Glomerular visceral epithelial cell (primary cell): ENCODE measurements at regions not wholly inside any gene's neighbourhood (a gene's known extent, or its start where the extent isn't known, plus 50 kb on each side); places are given as distances from the start of the nearest gene placed in this dataset.

Experiments
- DNase-seq: peaks from one replicate; pipeline ENCODE4 v3.0.0-alpha.2; 2016; ENCODE audit errors: extremely low spot score

DNA sequence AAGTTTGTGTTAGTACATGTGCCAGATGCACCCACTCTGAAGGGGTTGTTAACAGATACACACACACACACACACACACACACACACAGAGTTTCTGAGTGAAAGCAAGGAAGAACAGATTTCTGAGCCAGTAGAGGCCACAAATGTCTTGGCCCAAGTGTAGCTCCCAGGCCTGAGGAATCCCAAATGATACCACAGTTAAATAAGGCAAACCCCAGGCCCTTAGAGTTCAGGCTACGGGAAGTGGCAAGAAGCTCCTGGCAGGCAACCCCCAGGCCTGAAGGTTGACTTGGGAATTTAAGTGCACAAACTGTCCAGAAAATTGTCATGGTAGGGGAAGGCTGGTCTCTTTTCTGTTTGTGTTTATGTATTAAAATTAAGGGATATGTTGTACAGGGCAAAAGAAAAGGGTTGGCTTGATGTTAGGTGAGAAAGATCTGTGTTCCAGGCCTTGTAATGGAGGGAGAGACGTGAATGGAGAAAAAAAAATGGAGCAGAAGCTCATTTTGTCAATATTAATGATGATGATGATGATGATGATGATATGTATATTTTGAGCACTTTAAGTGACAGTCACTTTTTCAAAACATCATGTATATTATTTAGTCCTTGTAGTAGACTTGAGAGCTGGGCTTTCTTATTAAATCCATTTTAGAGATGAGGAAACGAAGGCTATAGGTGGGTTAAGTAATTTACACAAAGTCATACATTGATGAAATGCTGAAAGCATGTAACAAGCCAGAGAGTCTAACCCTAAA is 317.0 kb upstream of the JAG1 start:
- no peak for DNase-seq

- DNase-seq: no peak
Measured at GRCh38 chr20:10992731-10993130, 318.9 kb upstream of the JAG1 start.

- no peak for DNase-seq
Measured at GRCh38 chr20:10994991-10995700, 321.3 kb upstream of the JAG1 start.

DNA sequence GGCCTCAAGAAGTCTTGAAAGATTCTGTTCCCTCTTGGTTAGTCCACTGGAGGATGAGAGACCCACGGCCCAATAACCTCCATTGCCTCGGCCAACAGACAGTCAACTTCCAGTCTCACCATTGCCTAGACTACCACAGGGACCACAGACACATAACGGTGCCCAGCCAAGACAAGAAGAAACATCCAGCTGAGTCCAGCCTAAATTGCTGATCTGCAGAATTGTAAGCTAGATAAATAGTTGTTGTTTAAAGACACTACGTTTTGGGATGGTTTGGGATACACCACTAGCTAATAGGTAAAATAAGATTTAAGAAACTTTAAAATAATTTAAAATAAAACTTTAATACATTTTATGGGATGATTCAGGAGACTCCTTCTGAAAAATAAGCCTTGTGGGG is 324.7 kb upstream of the JAG1 start:
- DNase-seq: no peak

DNA sequence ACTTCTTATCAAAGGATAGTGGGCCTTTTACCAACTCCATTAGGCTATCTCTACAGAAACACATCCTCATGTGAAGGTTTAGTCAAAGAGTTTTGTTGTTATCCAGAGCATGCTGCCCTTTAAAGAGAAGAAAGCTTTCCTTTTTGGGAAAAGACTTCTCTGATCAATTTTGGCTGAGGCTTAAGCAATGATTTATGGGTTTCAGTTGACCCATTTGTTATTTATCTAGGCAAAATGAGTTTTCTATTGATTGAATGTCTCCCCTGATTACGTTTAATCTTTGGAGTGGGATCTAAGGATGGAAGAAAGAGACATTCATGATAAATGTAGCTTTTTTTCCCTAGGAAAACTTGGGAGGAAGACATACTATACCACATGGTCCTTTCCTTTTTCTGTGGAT is 326.6 kb upstream of the JAG1 start:
- DNase-seq: no peak

DNA sequence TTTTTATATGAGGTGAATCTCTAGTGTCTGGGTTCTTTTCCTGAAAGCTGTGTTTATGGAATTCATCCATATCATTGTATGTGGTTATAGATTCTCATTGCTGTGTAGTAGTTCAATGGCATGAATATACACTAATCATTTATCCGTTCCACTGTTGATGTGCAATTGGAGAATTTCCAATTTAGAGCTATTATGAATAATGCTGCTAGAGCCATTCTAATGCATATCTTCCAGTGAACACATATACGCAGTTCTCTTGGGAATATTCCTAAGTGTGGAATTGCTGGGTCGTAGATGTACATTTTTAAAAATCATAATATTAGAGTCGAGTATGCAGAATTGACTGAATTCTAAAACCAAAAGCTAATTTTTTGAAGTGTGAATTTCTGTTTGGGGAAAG is 327.5 kb upstream of the JAG1 start:
- no peak for DNase-seq

- DNase-seq: peak; percentile 92
Measured at GRCh38 chr20:11001764-11002540, 328.2 kb upstream of the JAG1 start.

- DNase-seq: no peak
Measured at GRCh38 chr20:11003341-11003740, 329.5 kb upstream of the JAG1 start.

DNA sequence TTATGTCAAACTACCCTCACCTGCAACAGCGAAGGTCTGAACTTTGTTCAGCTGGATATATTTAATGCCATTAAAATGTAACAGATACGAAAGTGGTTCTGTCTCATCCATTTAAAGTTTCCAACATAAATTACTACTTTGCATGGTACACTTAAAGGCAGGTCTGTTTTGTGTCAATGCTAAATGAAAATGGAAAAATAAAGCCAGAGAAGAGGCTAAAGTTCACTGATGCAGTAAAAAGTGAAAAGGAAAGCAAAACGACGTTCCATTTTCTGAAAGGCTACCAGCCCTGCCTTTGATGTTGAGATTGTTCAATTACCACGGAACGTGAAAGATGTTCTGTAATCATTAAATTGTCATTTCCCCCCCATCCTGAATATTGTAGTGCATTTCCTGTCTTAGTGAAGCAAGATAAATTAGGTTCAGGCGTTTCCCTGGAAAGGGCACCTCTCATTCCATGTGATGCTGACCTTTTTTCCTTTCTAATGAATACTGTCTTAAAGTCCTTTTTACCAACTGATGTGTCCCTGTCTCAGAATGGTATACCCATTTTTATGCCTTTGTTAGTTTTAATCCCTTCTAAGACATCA is 334.7 kb upstream of the JAG1 start:
- no peak for DNase-seq

DNA sequence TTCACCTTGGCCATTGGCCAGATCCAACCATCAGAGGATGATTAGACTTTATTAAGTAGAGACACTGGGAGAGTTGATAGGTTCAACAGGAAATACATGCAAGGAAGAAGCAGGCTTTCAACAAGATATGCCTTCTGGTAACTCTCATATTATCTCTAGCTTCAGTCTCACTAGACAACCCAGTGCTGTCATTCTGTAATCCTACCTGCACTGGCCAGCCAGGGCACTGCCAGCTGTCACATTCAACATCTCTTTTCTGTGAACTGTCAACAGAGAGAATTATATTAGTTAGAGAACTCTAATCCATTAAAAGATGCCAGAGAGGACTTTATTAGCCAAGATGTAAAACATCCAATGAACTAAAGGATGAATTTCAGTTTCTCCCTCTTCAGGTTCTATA is 337.9 kb upstream of the JAG1 start:
- no peak for DNase-seq

DNA sequence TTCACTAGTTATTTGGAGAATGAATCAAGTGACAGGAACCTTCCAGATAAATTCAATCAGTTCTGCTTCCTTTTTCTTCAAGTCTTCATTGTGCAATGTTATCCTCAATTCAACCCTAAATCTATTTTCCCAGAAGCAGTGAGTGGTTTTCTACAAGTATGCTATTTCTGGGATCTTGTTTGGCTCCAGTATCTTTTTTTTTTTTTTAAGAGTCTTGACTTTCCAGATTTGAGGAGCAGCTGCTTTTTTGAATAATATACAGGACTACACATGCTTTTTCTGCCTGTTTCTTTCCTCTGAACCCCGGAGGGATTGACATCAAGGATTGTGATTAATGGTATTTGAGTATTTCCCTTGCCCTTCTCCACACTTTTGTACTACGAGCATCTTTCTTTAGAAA is 339.2 kb upstream of the JAG1 start:
- DNase-seq: no peak

GRCh38 chr20:11013801-11014200 is 340.0 kb upstream of the JAG1 start:
- no peak for DNase-seq

DNA sequence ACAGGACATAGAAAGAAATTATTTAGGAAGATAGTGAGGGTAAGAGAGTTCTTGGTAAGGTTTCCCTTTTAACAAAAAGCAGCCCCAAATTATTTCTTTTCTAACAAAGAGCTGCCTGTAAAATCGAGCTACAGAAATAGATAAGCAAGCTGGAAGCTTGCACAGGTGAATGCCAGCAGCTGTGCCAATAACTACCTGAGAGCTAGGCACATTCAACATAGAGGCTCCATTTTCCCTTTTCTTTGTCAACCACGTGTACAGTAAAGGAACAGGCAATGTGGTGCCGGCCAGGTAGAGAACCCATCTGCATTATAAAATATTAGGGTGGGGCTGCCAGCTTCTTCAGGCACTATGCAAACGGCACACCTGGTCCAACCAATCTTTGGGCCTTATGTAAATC is 341.6 kb upstream of the JAG1 start:
- DNase-seq: no peak

GRCh38 chr20:11017446-11017845 is 343.6 kb upstream of the JAG1 start:
- DNase-seq: no peak

GRCh38 chr20:11018668-11019170 is 344.9 kb upstream of the JAG1 start:
- DNase-seq: no peak

DNA sequence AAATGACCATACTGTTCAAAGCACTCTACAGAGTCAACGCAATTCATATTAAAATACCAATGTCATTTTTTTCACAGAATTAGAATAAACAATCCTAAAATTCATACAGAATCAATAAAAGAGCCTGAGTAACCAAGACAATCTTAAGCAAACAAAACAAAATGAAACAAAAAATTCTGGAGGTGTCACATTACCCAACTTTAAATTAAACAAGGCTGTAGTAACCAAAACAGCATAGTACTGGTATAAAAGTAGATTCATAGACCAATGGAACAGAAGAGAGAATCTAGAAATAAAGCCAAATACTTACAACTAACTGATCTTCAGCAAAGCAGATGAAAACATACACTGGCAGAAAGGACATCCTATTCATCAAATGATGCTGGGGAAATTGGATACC is 346.9 kb upstream of the JAG1 start:
- no peak for DNase-seq

DNA sequence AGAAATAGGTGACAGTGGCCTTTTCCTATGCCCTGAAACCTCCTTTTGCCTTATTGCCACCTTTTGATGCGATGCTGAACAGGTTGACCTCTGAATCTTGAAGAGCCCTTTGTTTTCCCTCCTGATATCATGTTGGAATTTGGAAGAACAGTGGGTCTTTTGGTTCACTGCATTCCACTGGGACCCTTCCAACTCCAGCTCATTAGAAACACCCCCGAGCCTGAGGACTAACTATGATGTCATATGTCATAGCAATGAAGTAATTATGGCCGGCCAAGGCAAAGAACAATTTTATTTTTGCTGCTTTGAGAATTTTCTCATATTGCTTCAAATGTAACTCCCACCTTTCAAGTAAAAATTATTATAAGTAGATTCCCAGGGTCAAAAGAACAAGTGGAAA is 353.4 kb upstream of the JAG1 start:
- DNase-seq: no peak

- DNase-seq: no peak
Measured at GRCh38 chr20:11030351-11030750, 356.6 kb upstream of the JAG1 start.

DNA sequence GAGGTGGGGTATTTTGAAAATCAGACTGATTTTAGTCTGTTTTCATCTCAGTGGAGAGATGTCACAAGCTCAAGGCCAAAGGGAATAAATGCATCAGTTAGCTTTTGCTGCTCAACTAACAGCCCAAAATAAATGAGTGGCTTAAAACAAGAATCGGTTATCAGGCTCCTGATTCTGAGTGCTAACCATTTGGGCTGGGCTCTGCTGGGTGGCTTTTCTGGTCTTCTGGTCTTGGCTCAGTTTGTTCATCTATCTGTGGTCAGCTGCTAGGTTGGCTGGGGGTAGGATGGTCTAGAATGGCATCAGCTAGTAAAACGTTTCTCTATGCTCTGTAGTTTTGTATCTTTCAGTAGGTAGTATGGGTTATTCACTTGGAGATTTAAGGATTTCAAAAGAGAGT is 357.5 kb upstream of the JAG1 start:
- DNase-seq: no peak

DNA sequence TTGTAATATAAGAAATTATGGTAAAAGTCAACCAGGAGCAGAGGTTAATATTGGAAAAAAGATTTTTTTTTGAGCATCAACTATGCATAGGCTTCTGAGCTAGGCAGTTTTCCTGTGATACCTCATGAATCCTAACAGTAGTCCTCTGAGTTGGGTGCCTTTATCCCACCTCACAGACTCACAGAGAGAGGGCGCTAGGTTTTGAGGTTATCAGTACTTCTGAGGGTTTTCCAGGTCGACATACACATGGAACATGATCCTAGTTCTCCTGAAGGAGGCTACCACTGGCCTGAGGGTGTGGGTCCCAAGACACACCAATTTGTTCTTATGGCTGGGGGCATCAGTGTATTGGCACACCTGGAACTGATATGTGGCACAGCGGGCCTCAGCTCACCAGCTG is 358.8 kb upstream of the JAG1 start:
- DNase-seq: no peak

GRCh38 chr20:11034025-11034424 is 360.2 kb upstream of the JAG1 start:
- no peak for DNase-seq

DNA sequence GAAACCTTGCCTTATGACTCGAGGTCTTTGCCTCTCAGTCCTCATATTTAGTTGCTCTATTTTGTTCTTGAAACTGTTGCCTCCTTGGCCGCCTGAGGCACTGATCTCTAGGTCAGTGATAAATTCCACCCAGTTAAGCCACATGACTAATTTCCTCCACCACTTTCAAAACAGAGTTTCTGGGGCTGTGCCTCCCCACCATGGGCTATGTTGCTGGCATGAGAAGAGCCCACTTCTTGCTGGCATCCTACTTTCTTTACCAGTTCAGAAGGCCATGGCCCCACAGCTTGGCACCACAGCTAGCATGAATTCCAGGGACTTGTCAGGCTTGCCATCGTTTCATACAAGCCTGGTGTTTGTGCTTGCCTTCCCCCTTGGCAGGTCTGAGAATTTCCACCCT is 361.4 kb upstream of the JAG1 start:
- DNase-seq: no peak
